ENCODE measurements at regions not wholly inside any gene's neighbourhood (a gene's known extent, or its start where the extent isn't known, plus 50 kb on each side); places are given as distances from the start of the nearest gene placed in this dataset.

DNA sequence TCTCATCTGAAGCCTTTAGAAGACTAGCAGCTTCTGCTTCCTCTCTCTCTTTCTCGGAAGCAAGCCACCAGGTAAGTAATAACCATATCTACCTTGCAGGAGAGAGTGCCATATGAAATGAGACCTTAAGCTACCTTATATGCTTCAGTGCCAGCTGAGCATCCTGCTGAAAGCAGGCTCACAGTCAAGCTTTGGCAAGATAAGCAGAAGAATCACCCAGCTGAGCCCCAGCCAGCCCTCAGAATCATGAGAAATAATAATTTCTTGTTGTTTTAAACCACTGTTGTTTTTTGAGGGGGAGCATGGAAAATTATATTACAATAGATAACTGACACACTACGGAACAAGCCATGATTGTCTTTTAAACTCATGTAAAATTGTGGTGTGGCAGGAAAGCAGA lies 514.4 kb downstream of the MBD2 start:
- Histone ChIP-seq H3K9me2 (replicated peaks; ENCODE audit: insufficient read depth, low read length) (no peaks in the 10 kb centered on the region), H3K4me3 (ENCODE audit: insufficient read depth, low read length, poor library complexity, severe bottlenecking) (no peak overlapping the region), H2AFZ (ENCODE audit: low read depth, low read length, severe bottlenecking) (no peak overlapping the region), H3K27ac (ENCODE audit: low read depth, low read length) (no peak overlapping the region), H4K20me1 (ENCODE audit: low read depth, low read length) (no peaks in the 10 kb centered on the region), H3K79me2 (ENCODE audit: insufficient read depth, low read length) (no peaks in the 10 kb centered on the region), H3F3A (ENCODE audit: insufficient read depth) (no peaks in the 10 kb centered on the region), H3K9me3 (ENCODE audit: insufficient read depth, low read length) (no peaks in the 10 kb centered on the region), H3K36me3 (ENCODE audit: low read length) (no peaks in the 10 kb centered on the region), H3K4me2 (ENCODE audit: low read depth, low read length, poor library complexity, severe bottlenecking) (no peak overlapping the region), H3K27me3 (ENCODE audit: low read length) (no peaks in the 10 kb centered on the region), H3K9ac (ENCODE audit: low read length) (no peak overlapping the region)
- TF ChIP-seq, protein P1, sequence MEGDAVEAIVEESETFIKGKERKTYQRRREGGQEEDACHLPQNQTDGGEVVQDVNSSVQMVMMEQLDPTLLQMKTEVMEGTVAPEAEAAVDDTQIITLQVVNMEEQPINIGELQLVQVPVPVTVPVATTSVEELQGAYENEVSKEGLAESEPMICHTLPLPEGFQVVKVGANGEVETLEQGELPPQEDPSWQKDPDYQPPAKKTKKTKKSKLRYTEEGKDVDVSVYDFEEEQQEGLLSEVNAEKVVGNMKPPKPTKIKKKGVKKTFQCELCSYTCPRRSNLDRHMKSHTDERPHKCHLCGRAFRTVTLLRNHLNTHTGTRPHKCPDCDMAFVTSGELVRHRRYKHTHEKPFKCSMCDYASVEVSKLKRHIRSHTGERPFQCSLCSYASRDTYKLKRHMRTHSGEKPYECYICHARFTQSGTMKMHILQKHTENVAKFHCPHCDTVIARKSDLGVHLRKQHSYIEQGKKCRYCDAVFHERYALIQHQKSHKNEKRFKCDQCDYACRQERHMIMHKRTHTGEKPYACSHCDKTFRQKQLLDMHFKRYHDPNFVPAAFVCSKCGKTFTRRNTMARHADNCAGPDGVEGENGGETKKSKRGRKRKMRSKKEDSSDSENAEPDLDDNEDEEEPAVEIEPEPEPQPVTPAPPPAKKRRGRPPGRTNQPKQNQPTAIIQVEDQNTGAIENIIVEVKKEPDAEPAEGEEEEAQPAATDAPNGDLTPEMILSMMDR (IDR thresholded peaks at IDR 0.05; ENCODE audit: insufficient read depth, low read length, poor library complexity, severe bottlenecking) = no peak
- TF ChIP-seq EZH2phosphoT487 (conservative IDR thresholded peaks at IDR 0.05; ENCODE audit: low read length) = no peak

DNA sequence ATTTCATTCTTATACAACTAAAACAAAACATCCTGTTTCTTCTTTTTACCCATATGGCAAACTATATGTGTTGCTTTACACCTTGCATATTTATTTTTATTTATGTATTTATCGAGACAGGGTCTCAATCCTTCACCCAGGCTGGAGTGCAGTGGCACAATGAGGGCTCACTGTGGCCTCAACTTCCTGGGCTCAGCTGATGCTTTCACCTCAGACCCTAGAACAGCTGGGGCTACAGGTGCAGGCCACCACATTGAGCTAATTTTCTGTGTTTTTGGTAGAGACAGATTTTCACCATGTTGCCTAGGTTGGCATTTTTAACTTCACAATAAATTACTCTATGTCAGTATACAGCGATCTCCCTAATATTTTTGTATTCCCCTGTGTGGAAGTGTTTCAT lies 522.0 kb downstream of the MBD2 start:
- Histone ChIP-seq H3K4me3 (ENCODE audit: insufficient read depth, low read length, poor library complexity, severe bottlenecking) (no peak overlapping the region), H3K36me3 (ENCODE audit: low read length) (no peaks in the 10 kb centered on the region), H3K4me2 (ENCODE audit: low read depth, low read length, poor library complexity, severe bottlenecking) (no peak overlapping the region), H3F3A (ENCODE audit: insufficient read depth) (no peaks in the 10 kb centered on the region), H3K9me3 (ENCODE audit: insufficient read depth, low read length) (no peaks in the 10 kb centered on the region), H2AFZ (ENCODE audit: low read depth, low read length, severe bottlenecking) (no peak overlapping the region), H4K20me1 (ENCODE audit: low read depth, low read length) (peaks cover 4% of the 10 kb centered on the region; the same call in 1 of the 2 replicates), H3K27me3 (ENCODE audit: low read length) (no peaks in the 10 kb centered on the region), H3K27ac (ENCODE audit: low read depth, low read length) (no peak overlapping the region), H3K79me2 (ENCODE audit: insufficient read depth, low read length) (no peaks in the 10 kb centered on the region), H3K9me2 (replicated peaks; ENCODE audit: insufficient read depth, low read length) (no peaks in the 10 kb centered on the region), H3K9ac (ENCODE audit: low read length) (no peak overlapping the region)
- TF ChIP-seq EZH2phosphoT487 (conservative IDR thresholded peaks at IDR 0.05; ENCODE audit: low read length) = no peak
- TF ChIP-seq, protein P1 (IDR thresholded peaks at IDR 0.05; ENCODE audit: insufficient read depth, low read length, poor library complexity, severe bottlenecking) = no peak

DNA sequence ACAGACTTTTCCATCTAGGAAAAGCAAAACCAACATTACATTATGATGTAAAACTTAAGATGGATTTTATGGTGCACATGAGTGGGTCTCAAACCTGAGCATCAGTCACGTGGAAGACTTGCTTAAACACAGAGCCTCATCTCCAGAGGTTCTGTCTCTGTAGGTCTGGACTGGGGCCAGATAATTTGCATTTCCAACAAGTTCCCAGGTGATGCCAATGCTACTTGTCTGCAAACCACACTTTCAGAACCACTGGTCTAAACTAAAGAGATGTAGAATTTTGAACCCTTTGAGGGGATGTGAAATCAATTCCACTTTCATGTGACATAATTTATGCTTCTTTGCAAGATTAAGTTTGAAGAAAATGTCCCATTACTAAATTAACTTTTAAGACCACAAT lies 522.8 kb downstream of the MBD2 start:
- H2AFZ ChIP-seq (ENCODE audit: low read depth, low read length, severe bottlenecking) = no peak overlapping the region
- TF ChIP-seq EZH2phosphoT487 (conservative IDR thresholded peaks at IDR 0.05; ENCODE audit: low read length) = no peak
- TF ChIP-seq, protein P1 (IDR thresholded peaks at IDR 0.05; ENCODE audit: insufficient read depth, low read length, poor library complexity, severe bottlenecking) = no peak
- peaks cover 4% of the 10 kb centered on the region; the same call in 1 of the 2 replicates for H4K20me1 ChIP-seq (ENCODE audit: low read depth, low read length)
- no peaks in the 10 kb centered on the region for H3F3A ChIP-seq (ENCODE audit: insufficient read depth)
- H3K4me3 ChIP-seq (ENCODE audit: insufficient read depth, low read length, poor library complexity, severe bottlenecking) = no peak overlapping the region
- no peaks in the 10 kb centered on the region for H3K9me3 ChIP-seq (ENCODE audit: insufficient read depth, low read length)
- H3K36me3 ChIP-seq (ENCODE audit: low read length) = no peaks in the 10 kb centered on the region
- H3K9ac ChIP-seq (ENCODE audit: low read length) = no peak overlapping the region
- no peak overlapping the region for H3K4me2 ChIP-seq (ENCODE audit: low read depth, low read length, poor library complexity, severe bottlenecking)
- H3K79me2 ChIP-seq (ENCODE audit: insufficient read depth, low read length) = no peaks in the 10 kb centered on the region
- H3K27ac ChIP-seq (ENCODE audit: low read depth, low read length) = no peak overlapping the region
- H3K27me3 ChIP-seq (ENCODE audit: low read length) = no peaks in the 10 kb centered on the region
- no peaks in the 10 kb centered on the region for H3K9me2 ChIP-seq (replicated peaks; ENCODE audit: insufficient read depth, low read length)

Measured in SU-DHL-6 (cell line).